ENCODE measurements at regions not wholly inside any gene's neighbourhood (a gene's known extent, or its start where the extent isn't known, plus 50 kb on each side); places are given as distances from the start of the nearest gene placed in this dataset.
A peak's percentile ranks its signal among the peaks of the same experiment; 100 is the strongest.

DNA sequence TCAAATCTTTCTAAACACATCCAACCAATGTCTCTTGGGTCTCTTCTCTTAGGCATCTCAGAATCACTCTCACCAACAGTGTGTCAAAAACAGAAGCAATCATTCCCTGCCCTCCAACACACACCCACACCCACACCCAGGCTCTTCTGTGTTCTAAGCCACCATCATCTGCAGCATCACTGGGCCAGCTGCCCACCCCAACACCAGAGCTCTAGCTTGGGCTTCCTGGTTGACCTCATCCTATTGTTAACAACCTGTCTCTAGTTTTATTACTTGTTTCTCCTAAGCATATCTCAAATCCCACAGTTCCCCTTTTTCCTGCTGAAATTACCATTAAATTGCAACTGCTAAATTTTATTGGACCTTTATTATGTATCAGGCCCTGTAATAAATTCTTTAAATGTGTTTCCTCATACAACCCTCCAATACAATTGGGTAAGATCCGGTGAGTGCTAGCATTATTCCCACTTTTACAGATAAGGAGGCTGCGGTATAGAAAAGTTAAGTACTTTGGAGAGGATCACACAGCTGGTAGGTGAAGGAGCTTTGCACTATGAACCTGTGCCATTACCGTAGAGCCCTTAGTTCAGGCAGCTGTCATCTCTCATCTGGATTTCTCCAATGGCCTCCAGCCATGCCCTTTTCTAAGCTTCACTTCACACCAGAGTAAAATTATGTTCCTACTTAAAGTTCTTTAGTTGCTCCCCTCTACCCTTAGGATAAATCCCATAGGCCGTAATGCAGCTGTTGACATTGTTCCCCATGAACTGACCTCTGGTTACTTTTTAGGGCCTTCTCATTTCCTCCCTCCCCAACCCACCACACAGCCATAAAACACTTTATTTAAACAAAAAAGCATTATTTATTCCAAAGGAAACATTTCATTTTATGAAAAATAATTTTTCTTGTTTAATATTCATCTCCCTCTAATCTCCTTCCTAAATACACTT lies 227.7 kb downstream of the B3GLCT start:
- in situ Hi-C loops (cut with HindIII; ENCODE audit: low pct_unique_long_range_greater_than_20kb, low sequenced_read_pairs), result no loop called here
- no peak for DNase-seq (ENCODE audit: low read depth in 1 of 2, low spot score in 1 of 2)
- no peak for TF ChIP-seq JUND (IDR thresholded peaks at IDR 0.05; ENCODE audit: low read depth)

DNA sequence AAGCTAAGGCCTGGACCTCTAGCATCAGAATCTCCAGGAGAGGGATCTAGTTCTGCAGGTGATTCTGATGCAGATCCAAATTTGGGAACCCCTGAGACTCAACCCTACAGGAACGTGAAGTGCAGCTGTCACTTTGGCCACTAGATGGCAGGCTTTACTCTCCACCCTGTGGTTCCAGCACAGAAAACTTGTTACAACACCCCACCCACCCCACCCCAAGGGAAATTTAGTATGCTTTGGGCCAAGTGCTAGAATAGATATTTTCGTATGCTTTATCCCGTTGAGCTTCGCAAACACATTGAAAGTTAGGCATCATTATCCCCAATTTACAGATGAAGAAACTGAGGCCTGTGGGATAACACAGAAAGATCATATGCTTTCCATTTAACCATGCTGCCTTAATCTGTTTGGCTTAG lies 232.0 kb downstream of the B3GLCT start:
- DNase-seq (ENCODE audit: low read depth in 1 of 2, low spot score in 1 of 2), result peak; percentile 11 to 42
- no peak for TF ChIP-seq JUND (IDR thresholded peaks at IDR 0.05; ENCODE audit: low read depth)
- in situ Hi-C loops (cut with HindIII; ENCODE audit: low pct_unique_long_range_greater_than_20kb, low sequenced_read_pairs), result no loop called here

DNA sequence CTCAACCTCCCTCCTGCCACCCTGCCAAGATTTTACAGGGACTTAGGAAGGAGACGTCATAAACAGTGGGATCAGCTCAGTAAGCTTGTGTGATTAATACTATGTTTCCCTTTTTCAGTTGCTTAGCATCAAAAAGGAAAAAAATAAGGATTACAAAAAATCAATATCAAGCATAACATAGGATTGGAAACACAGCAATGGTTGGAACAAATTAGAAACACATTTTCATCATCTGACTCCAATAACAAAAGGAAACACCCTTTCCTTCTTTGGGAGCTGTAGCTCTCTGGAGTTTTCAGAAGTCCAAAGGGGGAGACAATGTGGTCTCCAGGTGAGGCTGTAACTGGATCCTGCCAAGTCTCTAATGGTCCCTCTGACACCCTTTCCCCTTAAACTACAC lies 233.4 kb downstream of the B3GLCT start:
- DNase-seq (ENCODE audit: low read depth in 1 of 2, low spot score in 1 of 2), result no peak
- TF ChIP-seq JUND (IDR thresholded peaks at IDR 0.05; ENCODE audit: low read depth), result no peak
- in situ Hi-C loops (cut with HindIII; ENCODE audit: low pct_unique_long_range_greater_than_20kb, low sequenced_read_pairs), result no loop called here

DNA sequence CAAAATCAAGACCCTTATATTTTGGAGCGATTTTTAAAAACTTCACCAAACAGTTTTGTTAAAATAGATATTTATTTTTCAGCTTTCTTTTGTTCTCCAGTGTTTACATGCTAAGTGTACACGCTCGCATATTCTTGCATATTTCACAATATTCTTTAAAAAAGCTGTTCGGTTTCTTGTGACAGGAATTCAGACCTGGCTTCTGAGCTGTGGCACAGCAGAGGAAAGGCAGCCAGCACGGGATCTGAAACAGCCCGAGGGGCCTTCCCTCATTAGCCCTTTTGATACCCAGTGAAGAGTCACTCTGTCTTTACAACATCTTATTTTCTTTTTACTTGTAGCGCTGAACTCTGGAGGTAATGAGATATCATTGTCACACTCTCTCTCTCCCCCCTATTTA lies 234.0 kb downstream of the B3GLCT start:
- in situ Hi-C loops (cut with HindIII; ENCODE audit: low pct_unique_long_range_greater_than_20kb, low sequenced_read_pairs), result no loop called here
- no peak for TF ChIP-seq JUND (IDR thresholded peaks at IDR 0.05; ENCODE audit: low read depth)
- DNase-seq (ENCODE audit: low read depth in 1 of 2, low spot score in 1 of 2), result no peak

DNA sequence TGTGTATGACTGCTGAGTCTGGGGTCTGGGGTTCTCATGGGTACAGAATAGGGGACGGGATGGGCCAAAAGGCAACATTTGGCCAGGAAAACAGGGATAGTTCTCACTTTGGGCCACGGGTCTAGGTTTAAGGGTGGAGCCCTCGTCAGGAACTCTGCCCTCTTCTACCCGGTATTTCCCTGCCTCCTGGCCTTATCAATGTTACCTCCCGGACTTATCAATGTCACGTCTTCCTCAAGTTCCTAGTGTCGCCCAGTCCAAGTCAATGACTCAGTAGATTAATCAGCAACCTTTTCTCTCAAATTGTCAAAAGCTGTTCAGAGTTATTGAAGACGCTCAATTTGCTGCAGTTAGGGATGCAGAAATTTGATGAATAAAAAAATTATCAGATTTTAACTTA lies 234.8 kb downstream of the B3GLCT start:
- no peak for TF ChIP-seq JUND (IDR thresholded peaks at IDR 0.05; ENCODE audit: low read depth)
- no peak for DNase-seq (ENCODE audit: low read depth in 1 of 2, low spot score in 1 of 2)
- in situ Hi-C loops (cut with HindIII; ENCODE audit: low pct_unique_long_range_greater_than_20kb, low sequenced_read_pairs), result no loop called here

DNA sequence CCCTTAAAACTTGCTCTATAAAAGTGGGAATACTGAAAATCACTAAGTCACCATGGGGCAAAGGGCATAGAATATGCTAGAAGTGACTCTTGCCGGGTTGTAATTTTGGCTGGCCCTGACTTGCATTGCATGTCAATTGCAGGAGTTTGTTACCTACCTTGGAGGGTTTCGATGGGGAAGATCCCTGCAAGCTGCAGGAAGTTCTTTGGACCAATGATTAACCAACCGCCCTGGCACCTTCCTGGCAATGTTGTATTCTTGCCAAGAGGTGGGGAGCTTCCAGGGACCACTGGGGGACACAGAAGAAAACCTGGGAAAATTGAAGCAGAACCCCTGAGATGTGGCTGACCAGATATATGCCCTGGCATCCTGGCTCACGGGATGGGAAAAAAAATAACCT lies 235.8 kb downstream of the B3GLCT start:
- DNase-seq (ENCODE audit: low read depth in 1 of 2, low spot score in 1 of 2), result no peak
- in situ Hi-C loops (cut with HindIII; ENCODE audit: low pct_unique_long_range_greater_than_20kb, low sequenced_read_pairs), result no loop called here
- no peak for TF ChIP-seq JUND (IDR thresholded peaks at IDR 0.05; ENCODE audit: low read depth)

DNA sequence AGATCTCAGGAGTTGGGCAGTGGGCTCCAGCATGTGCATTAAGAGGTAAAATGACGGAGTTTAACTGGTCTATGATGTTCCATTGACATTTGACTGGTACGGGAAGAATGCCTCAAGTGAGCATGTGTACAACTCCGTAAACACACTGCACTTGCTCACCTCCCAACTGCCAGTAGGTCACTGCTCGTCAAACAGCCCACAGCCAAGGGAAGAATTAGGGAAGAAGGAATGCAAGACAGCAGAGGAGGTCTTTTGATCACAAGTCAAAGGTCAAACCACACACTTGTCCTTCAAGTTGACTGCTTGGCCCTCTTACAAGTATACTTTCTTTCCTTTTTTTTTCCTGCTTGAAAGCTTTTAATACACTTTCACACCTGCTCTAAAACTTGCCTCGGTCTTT lies 236.7 kb downstream of the B3GLCT start:
- DNase-seq (ENCODE audit: low read depth in 1 of 2, low spot score in 1 of 2), result no peak
- in situ Hi-C loops (cut with HindIII; ENCODE audit: low pct_unique_long_range_greater_than_20kb, low sequenced_read_pairs), result no loop called here
- no peak for TF ChIP-seq JUND (IDR thresholded peaks at IDR 0.05; ENCODE audit: low read depth)

DNA sequence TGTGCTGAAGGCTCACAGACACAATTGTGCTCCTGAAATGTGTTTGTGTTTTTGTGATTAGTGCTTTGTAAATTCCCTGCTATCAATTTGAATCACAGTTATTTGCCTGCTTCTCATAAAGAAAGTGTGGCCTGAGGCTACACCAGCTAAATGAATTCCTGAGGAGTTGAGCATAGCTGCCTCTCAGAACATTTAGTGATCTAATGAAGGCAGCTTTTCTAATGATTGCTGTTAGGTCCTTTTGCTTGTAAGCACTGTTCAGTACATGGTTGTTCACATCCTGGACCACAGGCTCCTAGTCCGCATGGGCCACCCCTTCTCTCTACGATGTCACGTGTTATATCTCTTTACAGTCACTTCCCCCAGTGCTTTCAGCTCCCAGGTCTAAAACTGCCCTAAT lies 238.2 kb downstream of the B3GLCT start:
- no peak for DNase-seq (ENCODE audit: low read depth in 1 of 2, low spot score in 1 of 2)
- no peak for TF ChIP-seq JUND (IDR thresholded peaks at IDR 0.05; ENCODE audit: low read depth)
- in situ Hi-C loops (cut with HindIII; ENCODE audit: low pct_unique_long_range_greater_than_20kb, low sequenced_read_pairs), result no loop called here

DNA sequence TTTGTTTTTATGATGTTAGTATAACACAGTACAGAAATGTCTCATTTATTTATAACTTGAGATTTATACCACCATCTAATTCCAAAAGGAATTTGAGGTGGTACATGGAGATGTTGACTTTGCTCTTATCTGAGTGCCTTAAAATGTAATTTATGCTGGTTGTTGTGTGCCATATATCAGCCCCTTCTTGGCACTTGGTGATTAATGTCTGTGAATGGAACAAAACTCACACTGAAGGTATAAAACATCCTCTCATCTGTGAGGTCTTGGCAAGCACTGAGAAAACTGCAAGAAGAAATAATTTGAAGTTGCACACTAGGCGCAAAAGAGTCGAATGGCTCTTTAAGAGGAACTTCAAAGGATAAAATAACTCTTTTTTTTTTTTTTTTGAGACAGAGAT lies 240.4 kb downstream of the B3GLCT start:
- TF ChIP-seq JUND (IDR thresholded peaks at IDR 0.05; ENCODE audit: low read depth), result no peak
- in situ Hi-C loops (cut with HindIII; ENCODE audit: low pct_unique_long_range_greater_than_20kb, low sequenced_read_pairs), result no loop called here
- DNase-seq (ENCODE audit: low read depth in 1 of 2, low spot score in 1 of 2), result no peak

DNA sequence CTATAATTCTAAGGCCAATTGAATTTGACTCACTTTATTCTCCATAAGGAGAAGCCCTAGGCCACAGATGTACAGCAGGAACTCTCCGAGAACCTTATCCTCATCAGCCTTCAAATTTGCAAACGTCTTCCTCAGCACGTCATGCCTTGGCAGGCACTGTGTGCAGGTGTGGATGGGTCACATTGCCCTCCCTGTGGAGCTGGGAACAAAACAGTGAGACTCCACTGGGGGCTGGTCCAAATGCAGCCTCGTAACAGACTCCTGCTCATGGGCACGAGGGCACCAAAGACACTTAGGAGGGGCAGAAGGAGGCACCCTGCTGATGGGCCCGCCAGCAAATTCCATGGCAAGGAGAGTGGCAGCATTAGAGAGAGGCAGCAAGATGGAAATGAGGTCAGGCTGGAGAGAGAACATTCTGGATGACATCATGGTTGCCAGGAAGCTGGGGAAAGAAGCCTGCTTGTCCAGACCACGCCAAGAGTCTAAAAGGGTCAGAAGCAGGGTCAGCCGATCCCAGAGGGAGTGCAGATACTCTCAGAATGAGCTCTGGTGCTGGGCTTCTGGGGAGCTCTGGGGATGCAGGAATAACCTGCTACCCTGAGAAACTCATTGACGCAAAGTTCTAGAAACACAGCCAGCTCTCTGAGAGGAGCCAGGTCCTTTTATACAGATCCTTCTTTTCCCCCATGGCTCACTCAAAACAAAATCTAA lies 242.2 kb downstream of the B3GLCT start:
- no peak for TF ChIP-seq JUND (IDR thresholded peaks at IDR 0.05; ENCODE audit: low read depth)
- in situ Hi-C loops (cut with HindIII; ENCODE audit: low pct_unique_long_range_greater_than_20kb, low sequenced_read_pairs), result no loop called here
- DNase-seq (ENCODE audit: low read depth in 1 of 2, low spot score in 1 of 2), result peak in 1 of 2 experiments; percentile 2

DNA sequence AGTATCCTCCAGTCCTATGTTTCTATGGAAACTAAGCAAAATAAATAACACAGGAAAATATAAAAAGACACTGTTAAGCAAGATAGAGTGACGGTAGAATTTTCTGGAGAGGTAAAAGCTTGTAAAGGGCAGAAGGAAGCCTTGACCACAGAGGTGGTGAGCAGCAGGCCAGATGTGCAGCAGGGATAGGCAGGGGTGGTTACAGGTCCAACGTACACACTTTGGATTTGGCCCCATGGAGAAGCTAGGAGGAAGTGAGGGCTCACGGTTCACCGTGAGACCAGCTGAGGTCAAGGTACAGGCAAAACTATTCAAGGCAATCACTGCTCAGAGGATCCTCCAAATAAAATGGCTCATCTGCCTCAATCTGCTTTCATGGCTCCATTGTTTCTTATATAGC lies 242.8 kb downstream of the B3GLCT start:
- DNase-seq (ENCODE audit: low read depth in 1 of 2, low spot score in 1 of 2), result no peak
- TF ChIP-seq JUND (IDR thresholded peaks at IDR 0.05; ENCODE audit: low read depth), result no peak
- in situ Hi-C loops (cut with HindIII; ENCODE audit: low pct_unique_long_range_greater_than_20kb, low sequenced_read_pairs), result no loop called here

DNA sequence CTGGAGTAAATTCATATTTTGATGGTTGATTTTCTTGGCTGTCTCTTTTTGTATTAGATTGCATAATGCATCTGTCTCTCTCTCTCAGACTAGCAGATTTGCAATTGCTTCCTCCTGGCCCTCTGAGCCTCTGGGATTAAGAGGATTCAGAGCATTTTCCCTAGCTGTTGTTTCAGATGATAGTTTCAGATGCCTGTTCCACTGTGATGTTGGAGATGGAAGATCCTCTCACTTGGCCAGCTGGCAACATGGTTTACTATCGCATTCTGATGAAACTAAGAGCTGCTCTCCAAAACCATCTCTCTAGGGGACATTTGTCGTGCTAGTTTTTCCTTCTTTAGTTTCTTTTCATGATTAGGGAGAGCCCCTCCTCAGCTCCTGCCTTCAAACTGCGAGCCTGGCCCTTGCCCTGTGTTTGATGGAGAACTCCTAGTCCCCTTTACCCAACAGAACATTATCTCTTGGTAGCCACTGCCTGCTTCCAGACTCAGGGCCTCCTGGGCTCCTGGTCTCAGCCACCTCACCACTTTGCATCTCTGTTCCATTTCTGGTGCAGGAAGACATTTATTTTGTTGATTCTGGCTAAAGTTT lies 244.6 kb downstream of the B3GLCT start:
- in situ Hi-C loops (cut with HindIII; ENCODE audit: low pct_unique_long_range_greater_than_20kb, low sequenced_read_pairs), result no loop called here
- DNase-seq (ENCODE audit: low read depth in 1 of 2, low spot score in 1 of 2), result no peak
- no peak for TF ChIP-seq JUND (IDR thresholded peaks at IDR 0.05; ENCODE audit: low read depth)

DNA sequence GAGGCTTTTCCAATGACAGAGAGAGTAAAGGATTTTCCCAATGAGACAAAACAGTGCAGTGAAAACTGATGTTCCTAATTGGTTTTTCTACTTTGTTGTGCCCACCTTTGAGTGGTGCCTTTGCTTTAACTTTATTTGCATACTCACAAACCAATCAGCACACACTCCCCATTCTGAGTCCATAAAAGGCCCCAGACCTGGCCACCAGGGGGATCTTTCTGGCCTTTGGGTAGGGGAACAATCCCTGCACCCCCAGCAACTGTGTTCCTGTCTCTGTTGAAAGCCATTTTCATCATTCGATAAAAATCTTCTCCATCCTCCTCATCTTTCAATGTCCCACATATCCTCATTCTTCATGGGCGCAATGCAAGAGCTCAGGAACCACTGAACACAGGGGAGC lies 252.8 kb downstream of the B3GLCT start:
- no peak for TF ChIP-seq JUND (IDR thresholded peaks at IDR 0.05; ENCODE audit: low read depth)
- no peak for DNase-seq (ENCODE audit: low read depth in 1 of 2, low spot score in 1 of 2)
- in situ Hi-C loops (cut with HindIII; ENCODE audit: low pct_unique_long_range_greater_than_20kb, low sequenced_read_pairs), result no loop called here
